HG03159 (cell line): ENCODE measurements at regions not wholly inside any gene's neighbourhood (a gene's known extent, or its start where the extent isn't known, plus 50 kb on each side); places are given as distances from the start of the nearest gene placed in this dataset.
A peak's percentile ranks its signal among the peaks of the same experiment; 100 is the strongest.
"Not testable (repeated sequence)": the region's sequence is repeated elsewhere in the genome, so short reads cannot be mapped to it uniquely, and the experiment has no call there.

ENCODE experiments used
- ATAC-seq: cut with Tn5 transposase; IDR thresholded peaks from one replicate; pipeline ENCODE4 v1.9.1; 2021; ENCODE audit warnings: mild to moderate bottlenecking, moderate library complexity; ENCODE audit not compliant: unreplicated experiment

GRCh38 chr16:72729552-72729951, 318.4 kb downstream of the ZFHX3 start:
- ATAC-seq: not testable (repeated sequence)

DNA sequence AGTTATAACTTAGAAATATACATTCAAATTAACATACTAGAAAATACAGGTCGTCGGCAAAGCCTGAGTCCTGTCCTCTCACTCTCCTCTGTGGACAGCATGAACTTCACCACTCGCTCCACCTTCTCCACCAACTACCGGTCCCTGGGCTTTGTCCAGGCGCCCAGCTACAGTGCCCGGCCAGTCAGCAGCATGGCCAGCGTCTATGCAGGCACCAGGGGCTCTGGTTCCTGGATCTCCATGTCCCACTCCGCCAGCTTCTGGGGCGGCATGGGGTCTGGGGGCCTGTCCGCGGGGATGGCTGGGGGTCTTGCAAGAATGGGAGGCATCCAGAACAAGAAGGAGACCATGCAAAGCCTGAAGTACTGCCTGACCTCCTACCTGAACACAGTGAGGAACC, 319.4 kb downstream of the ZFHX3 start:
- ATAC-seq: no peak

DNA sequence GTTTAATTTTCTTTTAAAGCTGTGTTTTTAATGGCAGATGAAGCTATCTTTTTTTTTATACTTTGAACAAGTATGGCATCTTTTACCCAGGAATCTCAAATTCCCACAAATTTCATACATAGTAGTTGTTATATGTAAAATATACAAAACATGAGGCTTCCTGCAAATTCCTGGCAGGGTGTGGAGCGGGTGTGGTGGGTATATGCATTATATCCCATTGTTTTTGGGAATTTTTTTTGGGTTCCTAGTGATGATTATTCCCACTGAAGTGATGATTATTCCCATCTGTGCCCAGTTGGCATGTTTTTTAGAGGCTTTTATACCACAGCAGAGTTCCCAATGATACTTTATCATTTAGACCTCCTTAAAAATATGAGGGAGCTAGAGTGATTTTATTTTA, 320.4 kb downstream of the ZFHX3 start:
- no peak for ATAC-seq

DNA sequence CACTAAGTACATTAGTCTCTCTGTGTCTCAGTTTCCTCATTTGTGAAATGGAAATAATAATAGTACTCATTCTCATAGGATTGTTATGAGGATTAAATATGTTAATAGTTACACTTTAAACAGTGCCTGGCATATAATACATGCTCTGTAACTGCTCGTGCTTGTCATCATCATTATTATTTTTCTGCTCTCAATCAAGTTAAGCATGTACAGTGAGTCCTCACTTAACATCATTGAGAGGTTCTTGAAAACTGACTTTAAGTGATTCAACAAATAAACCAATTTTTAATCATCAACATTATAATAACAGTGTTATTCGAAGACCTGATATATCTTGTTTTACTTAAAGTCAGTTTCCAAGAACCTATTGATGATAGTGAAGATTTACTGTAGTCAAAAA, 322.3 kb downstream of the ZFHX3 start:
- ATAC-seq: no peak

GRCh38 chr16:72723781-72724180, 324.1 kb downstream of the ZFHX3 start:
- ATAC-seq: no peak

DNA sequence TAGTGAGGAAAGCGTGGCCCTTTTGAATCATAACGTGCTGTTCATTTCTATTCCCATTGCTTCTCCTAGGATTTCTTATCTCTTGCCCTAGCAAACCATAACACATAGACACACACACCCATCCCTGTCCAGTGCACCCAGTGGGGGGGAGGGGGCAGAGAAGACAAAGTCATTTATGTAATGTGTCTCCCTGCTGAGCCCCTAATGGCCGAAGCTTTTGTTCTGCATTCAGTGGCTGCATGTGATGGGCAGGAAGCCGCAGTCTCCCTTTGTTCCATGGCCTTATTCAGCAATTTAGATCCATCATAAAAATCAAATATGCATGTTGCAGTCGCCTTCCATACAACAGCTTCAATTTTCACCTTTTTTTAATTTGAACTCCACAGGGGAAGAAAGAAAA, 325.4 kb downstream of the ZFHX3 start:
- ATAC-seq: no peak

GRCh38 chr16:72721981-72722380, 325.9 kb downstream of the ZFHX3 start:
- no peak for ATAC-seq

DNA sequence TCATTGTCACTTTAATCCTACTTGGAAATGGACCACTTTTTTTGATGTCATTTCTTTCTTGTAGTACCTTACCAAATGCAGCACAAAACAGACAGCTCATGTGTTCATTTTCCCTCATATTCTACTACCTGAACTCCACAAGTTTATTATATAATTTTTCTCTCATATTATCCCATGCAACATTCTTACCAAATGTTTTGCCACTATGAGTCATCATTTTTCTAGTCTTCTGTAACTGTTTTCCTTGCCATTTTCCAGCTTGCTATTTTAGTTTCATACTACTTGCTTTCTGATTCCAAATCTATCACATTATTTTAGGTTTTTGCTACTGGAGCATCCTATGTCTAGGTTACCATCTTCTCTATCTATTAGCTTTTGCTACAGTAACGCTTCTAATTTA, 332.7 kb downstream of the ZFHX3 start:
- no peak for ATAC-seq

- no peak for ATAC-seq
These were observed 336.1 kb downstream of the ZFHX3 start for GRCh38 chr16:72711823-72712222.

DNA sequence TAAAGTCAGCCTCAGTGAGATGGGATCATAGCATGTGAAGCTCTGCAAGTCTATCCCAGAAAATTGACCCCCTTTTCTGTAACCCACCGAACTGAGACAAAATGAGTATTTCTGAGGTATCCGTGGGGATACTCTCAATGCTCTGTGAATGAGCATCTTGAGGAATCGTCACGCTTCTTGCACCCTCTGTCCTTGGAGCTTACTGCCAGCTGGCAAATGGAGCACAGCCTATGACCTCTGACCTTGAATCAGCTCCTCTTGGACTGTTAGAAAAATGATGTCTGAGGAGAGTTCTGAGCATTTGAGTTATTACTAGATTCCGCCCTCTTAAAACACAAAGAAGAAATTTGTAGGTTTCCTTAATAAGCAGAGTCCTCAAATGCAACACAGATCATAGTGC, 342.1 kb downstream of the ZFHX3 start:
- no peak for ATAC-seq

DNA sequence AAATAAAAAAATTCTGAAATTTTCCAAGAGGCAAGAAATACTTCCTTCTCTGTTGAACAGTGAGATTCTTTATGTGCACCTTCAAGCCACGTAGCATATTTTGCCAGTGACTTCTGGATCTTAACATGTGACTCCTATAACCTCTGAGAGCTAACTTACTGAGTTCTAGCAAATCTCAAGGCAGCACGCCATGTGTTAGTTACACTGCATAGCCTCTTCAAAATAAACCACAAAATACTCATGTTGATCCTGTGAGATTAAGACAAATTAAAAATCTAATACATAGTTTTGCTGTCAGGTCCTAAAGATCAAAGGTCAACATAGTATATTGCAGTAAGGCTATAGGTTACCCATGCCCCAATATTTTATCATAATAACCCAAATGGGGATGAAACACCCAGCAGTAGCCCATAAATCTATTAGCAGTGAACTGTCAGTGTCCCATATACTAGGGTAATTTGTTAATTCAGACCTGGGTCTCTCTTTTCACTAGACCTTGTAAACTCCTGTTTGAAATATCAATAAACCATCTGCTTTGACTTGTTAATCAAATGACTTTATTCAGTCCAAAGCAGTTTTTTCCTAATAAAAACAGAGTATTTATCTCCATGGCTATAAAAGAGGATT, 343.1 kb downstream of the ZFHX3 start:
- ATAC-seq: no peak

DNA sequence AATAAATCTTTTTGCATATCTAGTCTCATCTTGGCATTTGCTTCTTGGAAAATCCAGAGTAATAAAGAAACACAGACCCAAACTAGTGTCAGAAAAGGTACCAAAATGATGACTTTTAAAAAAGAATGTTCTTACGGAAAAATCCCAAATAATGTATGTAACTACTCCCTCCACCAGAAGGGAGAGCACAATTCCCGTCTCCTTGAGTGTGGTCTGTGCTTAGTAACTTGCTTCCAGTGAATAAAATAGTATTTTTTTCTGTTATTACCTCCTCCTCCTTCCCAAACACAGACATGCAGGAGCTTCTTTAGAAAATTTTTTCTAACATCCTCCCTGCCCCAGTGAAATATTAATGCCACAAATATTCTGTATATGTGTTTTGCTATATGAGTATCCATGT, 358.1 kb downstream of the ZFHX3 start:
- no peak for ATAC-seq

DNA sequence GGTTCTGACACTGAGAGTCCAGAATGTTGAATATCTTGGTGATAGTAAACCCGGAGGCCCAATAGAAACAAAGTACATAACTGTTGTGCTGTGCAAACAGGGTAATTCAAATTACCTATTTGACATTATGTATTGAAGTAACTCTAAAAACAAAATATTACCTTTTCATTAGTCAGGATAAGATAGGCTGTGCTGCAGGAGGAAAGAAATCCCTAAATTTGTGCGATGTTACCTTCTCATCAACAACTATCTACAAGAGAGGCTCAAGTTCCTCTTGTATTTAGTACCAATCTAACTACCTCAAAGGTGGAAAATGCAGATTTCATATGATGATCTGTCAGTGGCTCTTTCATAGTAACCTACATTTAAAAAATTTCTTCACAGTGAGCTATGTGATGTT, 367.2 kb downstream of the ZFHX3 start:
- ATAC-seq: no peak

- no peak for ATAC-seq
These were observed 368.1 kb downstream of the ZFHX3 start for GRCh38 chr16:72679856-72680255.

- ATAC-seq: no peak
These were observed 370.1 kb downstream of the ZFHX3 start for GRCh38 chr16:72677662-72678447.

GRCh38 chr16:72673118-72673517, 374.8 kb downstream of the ZFHX3 start:
- no peak for ATAC-seq

DNA sequence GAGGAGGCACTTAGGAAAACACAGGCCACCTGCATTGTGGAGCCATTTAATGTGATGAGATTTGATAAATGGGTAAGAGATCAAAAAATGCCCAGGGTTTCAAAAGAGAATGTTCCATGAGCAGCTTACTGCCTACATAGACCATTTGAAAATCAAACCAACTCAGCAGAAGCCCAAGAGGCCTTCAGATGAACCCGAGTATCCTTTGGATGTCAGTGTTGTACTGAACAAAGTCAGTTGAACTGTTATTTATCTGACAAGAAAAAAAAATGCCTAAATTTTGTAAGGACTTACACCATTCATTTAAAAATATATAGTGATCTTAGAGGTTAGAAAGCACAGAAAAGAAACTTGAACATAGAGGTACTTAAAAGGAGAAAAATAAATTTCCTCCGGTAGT, 381.7 kb downstream of the ZFHX3 start:
- ATAC-seq: no peak

- ATAC-seq: no peak
These were observed 382.2 kb downstream of the ZFHX3 start for GRCh38 chr16:72665701-72666100.

GRCh38 chr16:72664509-72665408, 383.2 kb downstream of the ZFHX3 start:
- ATAC-seq: peak; percentile 99

DNA sequence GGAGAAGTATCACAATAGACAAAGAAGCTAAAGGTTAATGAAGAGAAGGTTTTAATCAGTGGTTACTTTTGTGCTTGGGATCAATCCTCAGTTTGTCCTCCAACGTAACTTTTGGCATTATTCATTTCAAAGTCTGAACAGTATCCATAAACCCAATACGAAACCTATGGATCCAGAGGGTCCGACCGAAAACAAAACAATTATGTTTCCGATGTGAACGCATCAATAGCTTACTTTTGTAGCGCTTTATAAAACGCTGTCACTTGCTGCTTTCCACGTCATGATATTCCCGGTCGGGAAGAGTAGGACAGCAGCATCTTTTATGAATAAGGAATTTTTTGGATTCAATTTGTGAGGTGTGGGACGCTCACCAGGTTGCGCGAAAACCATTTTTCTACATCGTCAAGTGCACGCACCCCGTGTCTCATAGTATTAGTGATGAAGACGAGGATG, 383.8 kb downstream of the ZFHX3 start:
- no peak for ATAC-seq

DNA sequence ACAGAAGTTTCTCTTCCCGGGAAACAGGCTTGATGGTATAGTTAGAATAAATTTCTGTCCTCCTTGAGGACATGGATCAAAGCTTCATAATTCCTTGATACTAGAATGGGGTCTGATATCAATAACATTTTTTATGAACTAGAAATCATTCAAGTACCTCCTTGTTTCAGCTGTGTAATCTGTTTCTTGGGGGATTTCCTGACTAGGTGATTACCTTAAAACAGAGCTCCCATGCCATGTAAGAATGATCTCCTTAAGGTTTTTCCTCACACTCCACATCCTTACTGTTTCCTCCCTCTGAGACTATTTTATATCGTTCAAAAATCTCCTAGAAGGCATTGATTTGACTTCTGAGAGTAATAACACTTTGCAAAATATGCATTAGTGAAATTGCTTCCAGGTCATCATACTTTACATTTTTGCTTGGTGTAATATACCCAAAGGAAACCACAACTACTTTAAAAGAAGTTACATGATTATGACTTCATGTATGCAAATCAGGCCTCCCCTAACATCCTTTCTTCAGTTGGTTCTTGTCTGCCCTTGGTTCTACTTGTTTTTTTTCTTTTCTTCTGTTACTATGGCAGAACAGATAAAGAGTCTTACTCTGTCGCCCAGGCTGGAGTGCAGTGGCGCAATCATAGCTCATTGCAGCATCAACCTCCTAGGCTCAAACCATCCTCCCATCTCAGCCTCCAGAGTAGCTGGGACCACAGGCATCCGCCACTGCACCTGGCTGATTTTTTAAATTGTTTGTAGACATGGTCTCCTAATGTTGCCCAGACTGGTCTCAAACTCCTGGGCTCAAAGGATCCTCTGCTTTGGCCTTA, 388.8 kb downstream of the ZFHX3 start:
- ATAC-seq: no peak
